ENCODE measurements at regions not wholly inside any gene's neighbourhood (a gene's known extent, or its start where the extent isn't known, plus 50 kb on each side); places are given as distances from the start of the nearest gene placed in this dataset.

GRCh38 chr11:19579957-19580356 is 132.7 kb upstream of the NAV2 start:
- H3K36me3 ChIP-seq (ENCODE audit: control insufficient read depth in 3 of 3, insufficient read depth in 3 of 3, low read length in 3 of 3) = no peaks in the 10 kb centered on the region
- H3K4me1 ChIP-seq (ENCODE audit: control insufficient read depth in 3 of 3, insufficient read depth in 3 of 3, low read length in 3 of 3) = peaks cover 24 to 25% (median 25%) of the 10 kb centered on the region in 3 donors
- no peak overlapping the region for H3K4me3 ChIP-seq (ENCODE audit: low read length in 3 of 3)
- H3K27me3 ChIP-seq (ENCODE audit: control insufficient read depth in 3 of 3, insufficient read depth in 3 of 3, low read length in 3 of 3) = no peaks in the 10 kb centered on the region
- no peak overlapping the region for H3K9ac ChIP-seq (ENCODE audit: low read depth in 1 of 3, low read length in 3 of 3)
- no peak overlapping the region for H3K27ac ChIP-seq (ENCODE audit: low read depth, low read length)
- no peaks in the 10 kb centered on the region for H3K9me3 ChIP-seq (ENCODE audit: control insufficient read depth in 3 of 3, low read length in 3 of 3)

- no peaks in the 10 kb centered on the region for H3K36me3 ChIP-seq (ENCODE audit: control insufficient read depth in 3 of 3, insufficient read depth in 3 of 3, low read length in 3 of 3)
- H3K4me3 ChIP-seq (ENCODE audit: low read length in 3 of 3) = no peak overlapping the region
- no peaks in the 10 kb centered on the region for H3K9me3 ChIP-seq (ENCODE audit: control insufficient read depth in 3 of 3, low read length in 3 of 3)
- no peaks in the 10 kb centered on the region for H3K27me3 ChIP-seq (ENCODE audit: control insufficient read depth in 3 of 3, insufficient read depth in 3 of 3, low read length in 3 of 3)
- no peak overlapping the region for H3K9ac ChIP-seq (ENCODE audit: low read depth in 1 of 3, low read length in 3 of 3)
- H3K4me1 ChIP-seq (ENCODE audit: control insufficient read depth in 3 of 3, insufficient read depth in 3 of 3, low read length in 3 of 3) = peaks cover 24 to 25% (median 25%) of the 10 kb centered on the region in 3 donors
- H3K27ac ChIP-seq (ENCODE audit: low read depth, low read length) = peak overlapping the region; percentile 60
These were observed 133.8 kb upstream of the NAV2 start for GRCh38 chr11:19578871-19579270.

- no peaks in the 10 kb centered on the region for H3K27me3 ChIP-seq (ENCODE audit: control insufficient read depth in 3 of 3, insufficient read depth in 3 of 3, low read length in 3 of 3)
- peak overlapping the region in 1 of 3 donors; percentile 0 for H3K4me3 ChIP-seq (ENCODE audit: low read length in 3 of 3)
- peak overlapping the region; percentile 60 for H3K27ac ChIP-seq (ENCODE audit: low read depth, low read length)
- no peaks in the 10 kb centered on the region for H3K9me3 ChIP-seq (ENCODE audit: control insufficient read depth in 3 of 3, low read length in 3 of 3)
- peaks cover 25 to 28% (median 25%) of the 10 kb centered on the region in 3 donors for H3K4me1 ChIP-seq (ENCODE audit: control insufficient read depth in 3 of 3, insufficient read depth in 3 of 3, low read length in 3 of 3)
- H3K36me3 ChIP-seq (ENCODE audit: control insufficient read depth in 3 of 3, insufficient read depth in 3 of 3, low read length in 3 of 3) = no peaks in the 10 kb centered on the region
- peak overlapping the region in 2 of 3 donors; percentile 49 to 58 for H3K9ac ChIP-seq (ENCODE audit: low read depth in 1 of 3, low read length in 3 of 3)
These were observed 134.5 kb upstream of the NAV2 start for GRCh38 chr11:19577976-19578619.

GRCh38 chr11:19577391-19577975 is 135.2 kb upstream of the NAV2 start:
- no peaks in the 10 kb centered on the region for H3K36me3 ChIP-seq (ENCODE audit: control insufficient read depth in 3 of 3, insufficient read depth in 3 of 3, low read length in 3 of 3)
- H3K27me3 ChIP-seq (ENCODE audit: control insufficient read depth in 3 of 3, insufficient read depth in 3 of 3, low read length in 3 of 3) = no peaks in the 10 kb centered on the region
- peak overlapping the region in 1 of 3 donors; percentile 0 for H3K4me3 ChIP-seq (ENCODE audit: low read length in 3 of 3)
- H3K9me3 ChIP-seq (ENCODE audit: control insufficient read depth in 3 of 3, low read length in 3 of 3) = no peaks in the 10 kb centered on the region
- H3K4me1 ChIP-seq (ENCODE audit: control insufficient read depth in 3 of 3, insufficient read depth in 3 of 3, low read length in 3 of 3) = peaks cover 25 to 28% (median 25%) of the 10 kb centered on the region in 3 donors
- peak overlapping the region; percentile 60 for H3K27ac ChIP-seq (ENCODE audit: low read depth, low read length)
- peak overlapping the region in 2 of 3 donors; percentile 23 to 58 for H3K9ac ChIP-seq (ENCODE audit: low read depth in 1 of 3, low read length in 3 of 3)

- peak overlapping the region in 1 of 3 donors; percentile 23 for H3K9ac ChIP-seq (ENCODE audit: low read depth in 1 of 3, low read length in 3 of 3)
These were observed 135.7 kb upstream of the NAV2 start for GRCh38 chr11:19576903-19577302.

GRCh38 chr11:19576054-19576453 is 136.6 kb upstream of the NAV2 start:
- H3K27me3 ChIP-seq (ENCODE audit: control insufficient read depth in 3 of 3, insufficient read depth in 3 of 3, low read length in 3 of 3) = no peaks in the 10 kb centered on the region
- no peak overlapping the region for H3K27ac ChIP-seq (ENCODE audit: low read depth, low read length)
- no peaks in the 10 kb centered on the region for H3K36me3 ChIP-seq (ENCODE audit: control insufficient read depth in 3 of 3, insufficient read depth in 3 of 3, low read length in 3 of 3)
- peaks cover 25 to 28% (median 25%) of the 10 kb centered on the region in 3 donors for H3K4me1 ChIP-seq (ENCODE audit: control insufficient read depth in 3 of 3, insufficient read depth in 3 of 3, low read length in 3 of 3)
- H3K9ac ChIP-seq (ENCODE audit: low read depth in 1 of 3, low read length in 3 of 3) = no peak overlapping the region
- no peaks in the 10 kb centered on the region for H3K9me3 ChIP-seq (ENCODE audit: control insufficient read depth in 3 of 3, low read length in 3 of 3)
- no peak overlapping the region for H3K4me3 ChIP-seq (ENCODE audit: low read length in 3 of 3)

More at GRCh38 chr11:19576903-19577302, 135.7 kb upstream of the NAV2 start:
- Histone ChIP-seq H3K9me3 (ENCODE audit: control insufficient read depth in 3 of 3, low read length in 3 of 3) (no peaks in the 10 kb centered on the region), H3K27me3 (ENCODE audit: control insufficient read depth in 3 of 3, insufficient read depth in 3 of 3, low read length in 3 of 3) (no peaks in the 10 kb centered on the region), H3K4me1 (ENCODE audit: control insufficient read depth in 3 of 3, insufficient read depth in 3 of 3, low read length in 3 of 3) (peaks cover 25 to 28% (median 25%) of the 10 kb centered on the region in 3 donors), H3K36me3 (ENCODE audit: control insufficient read depth in 3 of 3, insufficient read depth in 3 of 3, low read length in 3 of 3) (no peaks in the 10 kb centered on the region), H3K4me3 (ENCODE audit: low read length in 3 of 3) (no peak overlapping the region), H3K27ac (ENCODE audit: low read depth, low read length) (peak overlapping the region; percentile 60)

- no peak overlapping the region for H3K27ac ChIP-seq (ENCODE audit: low read depth, low read length)
- no peaks in the 10 kb centered on the region for H3K9me3 ChIP-seq (ENCODE audit: control insufficient read depth in 3 of 3, low read length in 3 of 3)
- no peak overlapping the region for H3K4me3 ChIP-seq (ENCODE audit: low read length in 3 of 3)
- peaks cover 25 to 28% (median 25%) of the 10 kb centered on the region in 3 donors for H3K4me1 ChIP-seq (ENCODE audit: control insufficient read depth in 3 of 3, insufficient read depth in 3 of 3, low read length in 3 of 3)
- H3K9ac ChIP-seq (ENCODE audit: low read depth in 1 of 3, low read length in 3 of 3) = no peak overlapping the region
- H3K36me3 ChIP-seq (ENCODE audit: control insufficient read depth in 3 of 3, insufficient read depth in 3 of 3, low read length in 3 of 3) = no peaks in the 10 kb centered on the region
- no peaks in the 10 kb centered on the region for H3K27me3 ChIP-seq (ENCODE audit: control insufficient read depth in 3 of 3, insufficient read depth in 3 of 3, low read length in 3 of 3)
These were observed 137.7 kb upstream of the NAV2 start for GRCh38 chr11:19574916-19575315.

- Histone ChIP-seq H3K9ac (ENCODE audit: low read depth in 1 of 3, low read length in 3 of 3) (no peak overlapping the region), H3K36me3 (ENCODE audit: control insufficient read depth in 3 of 3, insufficient read depth in 3 of 3, low read length in 3 of 3) (no peaks in the 10 kb centered on the region), H3K4me3 (ENCODE audit: low read length in 3 of 3) (no peak overlapping the region), H3K4me1 (ENCODE audit: control insufficient read depth in 3 of 3, insufficient read depth in 3 of 3, low read length in 3 of 3) (peaks cover 22 to 26% (median 22%) of the 10 kb centered on the region in 3 donors), H3K9me3 (ENCODE audit: control insufficient read depth in 3 of 3, low read length in 3 of 3) (no peaks in the 10 kb centered on the region), H3K27ac (ENCODE audit: low read depth, low read length) (no peak overlapping the region), H3K27me3 (ENCODE audit: control insufficient read depth in 3 of 3, insufficient read depth in 3 of 3, low read length in 3 of 3) (no peaks in the 10 kb centered on the region)
These were observed 139.0 kb upstream of the NAV2 start for GRCh38 chr11:19573666-19574065.

GRCh38 chr11:19571906-19572305 is 140.7 kb upstream of the NAV2 start:
- H3K9me3 ChIP-seq (ENCODE audit: control insufficient read depth in 3 of 3, low read length in 3 of 3) = no peaks in the 10 kb centered on the region
- H3K9ac ChIP-seq (ENCODE audit: low read depth in 1 of 3, low read length in 3 of 3) = no peak overlapping the region
- H3K27me3 ChIP-seq (ENCODE audit: control insufficient read depth in 3 of 3, insufficient read depth in 3 of 3, low read length in 3 of 3) = no peaks in the 10 kb centered on the region
- H3K4me1 ChIP-seq (ENCODE audit: control insufficient read depth in 3 of 3, insufficient read depth in 3 of 3, low read length in 3 of 3) = peaks cover 4 to 8% (median 5%) of the 10 kb centered on the region in 3 donors
- no peaks in the 10 kb centered on the region for H3K36me3 ChIP-seq (ENCODE audit: control insufficient read depth in 3 of 3, insufficient read depth in 3 of 3, low read length in 3 of 3)
- no peak overlapping the region for H3K27ac ChIP-seq (ENCODE audit: low read depth, low read length)
- H3K4me3 ChIP-seq (ENCODE audit: low read length in 3 of 3) = no peak overlapping the region

- Histone ChIP-seq H3K9me3 (ENCODE audit: control insufficient read depth in 3 of 3, low read length in 3 of 3) (no peaks in the 10 kb centered on the region), H3K4me3 (ENCODE audit: low read length in 3 of 3) (no peak overlapping the region), H3K4me1 (ENCODE audit: control insufficient read depth in 3 of 3, insufficient read depth in 3 of 3, low read length in 3 of 3) (peaks cover 0 to 4% (median 0%) of the 10 kb centered on the region in 3 donors), H3K27me3 (ENCODE audit: control insufficient read depth in 3 of 3, insufficient read depth in 3 of 3, low read length in 3 of 3) (no peaks in the 10 kb centered on the region), H3K27ac (ENCODE audit: low read depth, low read length) (no peak overlapping the region), H3K36me3 (ENCODE audit: control insufficient read depth in 3 of 3, insufficient read depth in 3 of 3, low read length in 3 of 3) (no peaks in the 10 kb centered on the region), H3K9ac (ENCODE audit: low read depth in 1 of 3, low read length in 3 of 3) (no peak overlapping the region)
These were observed 141.7 kb upstream of the NAV2 start for GRCh38 chr11:19570889-19571288.
